NOMO-1 treated with DMSO at 0.1 percent for 48 hours (cell line): ENCODE measurements at regions not wholly inside any gene's neighbourhood (a gene's known extent, or its start where the extent isn't known, plus 50 kb on each side); places are given as distances from the start of the nearest gene placed in this dataset.

Experiments used
- DNase-seq: peaks from one replicate; lab custom pipeline; 2025; ENCODE audit not compliant: unreplicated experiment; lab: John Stamatoyannopoulos, UW

GRCh38 chr10:83164156-83164555, 975.2 kb upstream of the GHITM start:
- no peak for DNase-seq

GRCh38 chr10:83165265-83165664, 974.0 kb upstream of the GHITM start:
- no peak for DNase-seq

DNA sequence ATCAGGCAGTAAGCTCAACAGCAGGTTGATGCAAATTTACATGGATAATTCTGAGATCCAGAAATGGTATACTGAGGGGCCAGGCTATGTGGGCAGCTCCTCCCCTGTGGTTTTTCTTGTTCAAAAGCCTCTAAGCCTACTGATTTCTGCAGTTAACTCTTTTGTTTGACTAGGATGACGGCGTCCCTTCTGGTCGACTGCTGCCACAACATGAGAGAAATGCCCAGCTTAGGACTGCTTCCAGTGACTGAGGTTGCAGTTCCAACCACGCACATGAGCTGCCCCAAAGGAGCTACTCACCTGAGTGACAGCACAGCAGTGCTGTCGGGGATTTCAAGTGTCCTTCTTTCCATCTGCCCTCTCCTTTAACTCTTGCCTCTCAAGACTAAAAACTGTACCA, 973.0 kb upstream of the GHITM start:
- no peak for DNase-seq

DNA sequence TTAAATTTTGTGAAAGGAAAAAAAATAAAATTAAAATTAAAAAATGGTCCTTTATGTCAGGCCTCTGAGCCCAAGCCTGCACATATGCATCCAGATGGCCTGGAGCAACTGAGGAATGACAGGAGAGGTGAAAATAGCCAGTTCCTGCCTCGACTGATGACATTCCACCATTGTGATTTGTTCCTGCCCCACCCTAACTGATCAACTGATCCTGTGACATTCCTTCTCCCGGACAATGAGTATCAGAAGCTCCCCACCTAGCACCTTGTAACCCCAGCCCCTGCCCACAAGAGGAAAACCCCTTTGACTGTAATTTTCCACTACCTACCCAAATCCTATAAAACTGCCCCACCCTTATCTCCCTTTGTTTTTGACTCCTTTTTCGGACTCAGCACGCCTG, 972.2 kb upstream of the GHITM start:
- no peak for DNase-seq

DNA sequence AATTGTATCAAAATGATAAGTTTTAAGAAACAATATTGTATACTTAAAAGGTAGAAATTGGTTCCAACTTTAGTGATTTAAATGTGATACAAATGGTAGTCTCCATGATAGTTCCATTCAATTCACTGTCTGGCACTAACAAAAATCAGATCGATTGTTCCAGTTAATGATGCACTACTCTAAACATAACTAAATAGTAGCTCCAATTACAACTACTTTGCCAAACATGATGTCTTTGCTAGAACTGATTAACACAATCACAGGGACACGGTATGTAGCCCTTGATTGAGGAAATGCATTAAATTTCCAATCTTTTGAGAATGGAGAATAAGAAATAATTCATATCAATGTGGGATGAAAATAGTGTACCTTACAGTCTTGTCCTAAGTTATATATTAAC, 962.4 kb upstream of the GHITM start:
- no peak for DNase-seq

DNA sequence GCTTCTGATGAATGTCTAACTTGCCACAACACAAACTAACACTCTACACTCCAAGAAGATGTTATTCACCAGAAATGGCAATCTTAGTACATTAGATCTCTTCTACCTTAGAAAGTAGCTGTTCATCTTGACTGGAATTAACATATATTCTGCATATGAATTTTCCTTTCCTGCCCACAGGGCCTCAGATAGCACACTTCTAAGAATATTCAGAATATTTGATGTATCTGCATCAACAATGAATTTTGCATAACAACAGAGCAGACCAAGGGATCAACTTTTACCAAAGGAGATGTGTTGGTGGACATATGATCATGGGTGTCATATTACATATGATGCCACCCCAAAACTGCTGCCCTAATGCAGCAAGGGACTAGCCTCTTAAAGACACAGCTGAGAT, 960.8 kb upstream of the GHITM start:
- DNase-seq, result no peak

DNA sequence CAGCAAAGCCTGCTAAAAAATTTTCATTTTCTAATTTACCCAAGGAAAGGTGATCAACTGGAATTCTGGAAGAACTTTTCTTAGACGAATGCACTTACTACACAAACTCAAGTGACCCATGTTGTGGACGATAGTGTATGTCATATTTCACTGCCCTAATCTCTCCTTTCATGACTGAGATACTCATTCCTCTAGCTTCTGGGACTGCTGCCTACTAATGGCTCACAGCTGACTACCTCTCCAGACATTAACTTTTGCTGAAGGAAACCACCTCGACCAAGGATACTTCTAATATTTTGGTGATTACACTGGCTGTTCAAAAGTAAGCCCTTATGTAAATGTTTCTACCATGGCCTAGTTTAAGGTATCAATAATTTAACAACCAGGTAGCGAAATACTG, 959.9 kb upstream of the GHITM start:
- no peak for DNase-seq

DNA sequence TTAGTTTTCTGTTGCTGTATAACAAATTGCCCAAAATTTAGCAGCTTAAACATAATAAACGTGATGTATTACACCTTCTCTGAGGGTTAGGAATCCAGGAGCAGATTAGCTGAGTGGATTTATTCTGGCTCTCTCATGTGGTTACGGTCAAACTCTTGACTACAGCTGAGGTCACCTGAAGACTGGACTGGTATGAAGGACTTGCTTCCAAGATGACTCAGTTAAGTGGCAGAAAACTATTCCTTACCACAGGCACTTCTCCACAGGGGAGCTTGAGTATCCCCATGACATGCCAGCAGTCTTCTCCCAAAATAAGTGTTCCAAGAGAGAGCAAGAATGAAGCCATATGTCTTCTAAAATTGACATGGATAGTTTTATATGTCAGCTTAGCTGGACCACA, 957.2 kb upstream of the GHITM start:
- no peak for DNase-seq

DNA sequence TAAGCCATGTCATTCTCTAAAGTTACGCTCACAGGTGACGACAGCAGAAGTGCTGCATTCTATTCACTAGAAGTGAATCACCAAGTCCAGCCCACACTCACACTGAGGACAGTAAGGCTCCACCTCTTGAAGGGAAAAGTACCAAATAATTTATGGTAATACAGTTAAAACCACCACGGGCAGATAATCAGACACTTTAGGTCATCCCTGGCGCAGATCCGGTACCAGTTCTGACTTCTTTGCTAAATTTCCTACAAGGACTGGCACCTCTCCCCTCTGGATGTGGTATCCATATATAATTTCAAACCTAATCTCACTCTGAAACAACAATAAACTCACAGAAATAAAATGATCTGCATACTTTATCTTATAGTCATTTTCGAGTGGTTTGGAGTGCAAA, 954.7 kb upstream of the GHITM start:
- no peak for DNase-seq

DNA sequence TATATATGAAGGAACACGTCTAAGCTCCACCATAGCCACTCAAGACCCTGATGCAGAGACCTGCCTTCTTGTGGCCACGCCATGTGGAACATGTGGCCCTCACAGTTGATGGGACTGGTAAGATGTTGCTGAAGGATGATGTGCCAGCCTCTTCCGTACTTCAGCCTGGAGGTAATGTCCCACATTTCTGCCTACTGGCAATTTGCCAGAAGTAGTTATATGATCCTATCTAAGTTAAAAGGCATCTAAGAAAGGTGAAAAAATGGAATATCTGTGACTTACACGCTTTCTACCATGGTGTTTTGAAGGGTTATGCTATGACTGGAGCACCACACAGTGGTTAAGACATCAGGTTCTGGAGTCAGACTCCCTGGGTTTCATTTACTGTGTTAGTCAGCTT, 948.7 kb upstream of the GHITM start:
- no peak for DNase-seq

- DNase-seq, result no peak
Observed at GRCh38 chr10:83193026-83193425, 946.3 kb upstream of the GHITM start.

- no peak for DNase-seq
Observed at GRCh38 chr10:83195021-83195420, 944.3 kb upstream of the GHITM start.

DNA sequence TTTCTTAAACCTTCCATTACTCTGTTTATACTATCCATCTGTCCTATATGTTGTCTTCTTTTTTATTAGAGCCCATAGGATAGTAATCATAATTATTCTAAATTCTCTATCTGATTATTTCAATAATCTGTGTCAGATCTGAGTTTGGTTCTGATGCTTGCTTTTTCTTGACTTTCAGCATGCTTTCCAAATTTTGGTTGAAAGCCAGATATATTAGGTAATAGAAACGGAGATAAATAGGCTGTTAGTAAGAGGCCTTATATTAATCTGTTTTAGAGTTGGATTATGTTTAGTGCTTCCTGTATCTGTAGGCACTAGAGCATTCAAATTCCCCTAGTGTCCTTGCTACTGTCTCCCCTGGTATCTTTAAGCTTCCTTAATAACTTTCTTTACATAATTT, 939.9 kb upstream of the GHITM start:
- no peak for DNase-seq

- DNase-seq, result no peak
Observed at GRCh38 chr10:83205861-83206260, 933.4 kb upstream of the GHITM start.

DNA sequence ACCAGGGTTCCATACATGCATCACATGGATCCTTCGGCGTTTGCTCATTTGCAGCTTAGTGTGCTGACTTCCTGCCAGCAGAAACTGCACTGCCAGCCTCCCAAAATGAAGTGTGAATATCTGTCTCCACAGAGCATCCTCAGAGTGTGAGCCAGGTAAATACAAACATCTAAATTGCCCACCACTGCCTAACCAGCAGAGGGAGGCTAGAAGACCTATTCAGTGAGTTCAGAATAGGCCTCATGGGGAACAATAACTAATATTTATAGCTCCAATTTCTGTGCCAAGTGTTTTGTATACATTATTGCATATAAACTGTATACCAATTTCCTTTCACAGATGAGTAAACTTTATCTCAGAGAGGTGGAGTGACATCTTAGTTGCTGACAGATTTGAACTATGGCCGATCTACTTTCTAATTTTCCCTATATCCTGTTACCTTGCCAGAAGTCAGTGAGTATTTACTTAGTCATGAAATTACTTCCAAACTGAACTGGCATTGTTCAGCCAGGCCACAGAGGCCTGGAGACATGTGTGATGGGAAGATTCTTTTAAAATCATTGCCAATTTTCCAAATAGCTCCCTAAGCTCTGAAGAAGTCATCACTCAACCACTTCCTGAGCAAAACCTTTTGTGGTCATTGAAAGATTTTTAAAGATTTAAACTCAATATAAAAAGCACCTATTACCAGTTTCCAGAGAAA, 926.5 kb upstream of the GHITM start:
- DNase-seq, result no peak

DNA sequence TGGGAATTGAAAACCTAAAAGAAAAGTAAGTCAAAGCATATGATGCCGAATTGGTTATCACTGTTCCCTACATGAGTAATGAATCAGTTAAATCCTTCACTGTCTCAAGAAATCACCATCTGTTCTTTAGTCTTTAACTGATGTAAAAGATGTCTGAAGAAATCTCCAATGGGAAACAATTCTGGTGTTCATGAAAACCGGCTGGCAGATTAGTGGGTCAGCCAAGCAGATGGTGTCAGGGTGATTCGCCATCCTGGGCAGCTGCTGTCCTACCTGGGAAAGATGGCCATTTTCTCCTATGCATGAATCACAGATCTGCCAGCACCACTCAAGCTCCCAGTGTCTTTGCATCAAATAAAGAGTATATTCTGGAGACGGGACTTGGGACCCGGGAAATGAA, 925.2 kb upstream of the GHITM start:
- no peak for DNase-seq

DNA sequence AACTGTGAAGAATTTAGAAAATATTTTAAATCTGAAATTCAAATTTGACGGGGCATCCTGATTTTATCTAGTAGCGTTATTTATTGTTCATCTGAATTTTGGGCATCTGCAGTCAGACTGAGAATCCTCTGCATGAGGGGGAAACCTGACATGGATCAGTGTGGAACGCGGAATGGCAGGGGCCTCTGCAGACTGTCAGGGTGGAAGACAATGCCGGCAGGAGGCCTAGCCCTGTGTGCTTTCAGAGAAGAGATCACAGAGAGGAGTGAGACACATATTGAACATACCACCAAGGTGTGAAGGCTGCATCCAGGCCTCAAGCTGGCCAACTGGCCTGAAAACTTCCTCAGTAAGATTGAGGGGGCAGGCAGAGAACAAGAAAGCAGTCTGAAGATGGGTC, 921.1 kb upstream of the GHITM start:
- DNase-seq, result no peak

GRCh38 chr10:83222300-83222699, 917.0 kb upstream of the GHITM start:
- DNase-seq, result no peak

GRCh38 chr10:83222832-83223742, 916.2 kb upstream of the GHITM start:
- DNase-seq, result no peak

DNA sequence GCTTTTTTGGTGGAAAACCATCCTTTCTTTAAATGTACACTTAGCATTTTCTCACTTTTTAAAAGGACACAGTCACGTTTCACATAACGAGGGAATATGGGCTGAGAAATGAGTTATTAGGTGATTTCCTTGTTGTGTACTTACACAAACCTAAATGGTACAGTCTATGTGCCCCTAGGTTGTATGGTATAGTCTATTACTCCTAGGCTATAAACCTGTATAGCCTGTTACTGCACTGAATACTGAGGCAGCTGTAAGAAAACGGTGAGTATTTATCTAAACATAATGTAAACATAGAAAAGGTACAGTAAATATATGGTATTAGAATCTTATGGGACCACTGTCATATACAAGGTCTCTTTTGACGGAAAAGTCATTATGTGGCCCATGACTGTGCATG, 913.5 kb upstream of the GHITM start:
- DNase-seq, result no peak

DNA sequence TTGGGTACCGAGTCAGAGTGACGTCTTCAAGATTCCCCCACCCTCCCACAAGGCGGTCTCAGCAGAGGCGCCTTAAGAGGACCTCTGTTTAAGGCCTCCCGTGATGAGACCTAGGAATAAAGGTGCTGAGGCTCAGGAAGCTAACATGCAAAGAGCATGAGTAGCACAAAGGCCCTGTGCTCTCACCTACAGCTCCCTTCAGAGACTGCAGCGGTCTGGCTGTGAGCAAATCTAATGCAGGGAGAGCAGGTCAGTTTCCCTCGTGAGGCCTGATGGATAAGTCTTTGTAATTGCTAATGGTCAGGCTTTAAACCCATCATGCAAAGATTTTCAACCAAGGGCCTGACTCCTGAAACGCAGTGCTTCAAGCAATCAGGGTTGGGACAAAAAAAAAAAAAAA, 909.3 kb upstream of the GHITM start:
- DNase-seq, result no peak

GRCh38 chr10:83233691-83234090, 905.6 kb upstream of the GHITM start:
- DNase-seq, result no peak
